Tongue (tissue), 1 donor: ENCODE measurements at regions not wholly inside any gene's neighbourhood (a gene's known extent, or its start where the extent isn't known, plus 50 kb on each side); places are given as distances from the start of the nearest gene placed in this dataset.

Source experiments
- DNase-seq: peaks from one replicate; pipeline ENCODE4 v3.0.0-alpha.2; 2015

DNA sequence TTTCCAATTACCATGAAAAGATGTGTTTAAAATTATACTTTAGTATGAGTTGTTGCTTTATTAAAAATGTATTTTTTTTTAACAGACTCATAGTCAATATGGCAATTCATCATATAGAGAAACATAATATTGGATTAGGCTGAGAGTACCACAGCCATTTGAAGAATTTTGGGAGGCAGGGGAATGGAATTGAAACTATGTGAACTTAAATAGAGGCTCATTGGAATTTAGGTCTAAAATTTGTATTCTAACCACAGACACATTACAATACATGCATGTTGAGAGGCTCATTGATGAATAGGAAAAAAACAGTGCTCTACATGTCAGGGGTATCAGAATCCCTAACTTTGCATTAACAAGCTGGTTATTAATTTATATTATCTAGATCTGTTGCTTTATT lies 269.6 kb downstream of the DKK2 start:
- no peak for DNase-seq

DNA sequence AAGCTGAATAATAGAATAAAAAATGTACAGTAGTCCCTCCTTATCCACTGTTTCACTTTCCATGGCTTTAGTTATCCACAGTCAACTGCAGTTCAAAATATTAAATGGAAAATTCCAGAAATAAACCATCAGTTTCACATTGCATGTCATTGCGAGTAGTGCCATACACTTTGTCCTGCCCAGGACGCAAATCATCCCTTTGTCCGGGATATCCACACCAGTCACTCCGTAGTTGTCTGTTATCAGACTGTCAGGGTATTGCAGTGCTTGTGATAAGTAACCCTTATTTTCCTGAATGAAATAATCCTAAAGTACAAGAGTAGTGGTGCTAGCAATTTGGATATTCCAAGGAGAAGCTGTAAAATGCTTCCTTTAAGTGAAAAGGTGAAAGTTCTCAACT lies 271.3 kb downstream of the DKK2 start:
- no peak for DNase-seq

DNA sequence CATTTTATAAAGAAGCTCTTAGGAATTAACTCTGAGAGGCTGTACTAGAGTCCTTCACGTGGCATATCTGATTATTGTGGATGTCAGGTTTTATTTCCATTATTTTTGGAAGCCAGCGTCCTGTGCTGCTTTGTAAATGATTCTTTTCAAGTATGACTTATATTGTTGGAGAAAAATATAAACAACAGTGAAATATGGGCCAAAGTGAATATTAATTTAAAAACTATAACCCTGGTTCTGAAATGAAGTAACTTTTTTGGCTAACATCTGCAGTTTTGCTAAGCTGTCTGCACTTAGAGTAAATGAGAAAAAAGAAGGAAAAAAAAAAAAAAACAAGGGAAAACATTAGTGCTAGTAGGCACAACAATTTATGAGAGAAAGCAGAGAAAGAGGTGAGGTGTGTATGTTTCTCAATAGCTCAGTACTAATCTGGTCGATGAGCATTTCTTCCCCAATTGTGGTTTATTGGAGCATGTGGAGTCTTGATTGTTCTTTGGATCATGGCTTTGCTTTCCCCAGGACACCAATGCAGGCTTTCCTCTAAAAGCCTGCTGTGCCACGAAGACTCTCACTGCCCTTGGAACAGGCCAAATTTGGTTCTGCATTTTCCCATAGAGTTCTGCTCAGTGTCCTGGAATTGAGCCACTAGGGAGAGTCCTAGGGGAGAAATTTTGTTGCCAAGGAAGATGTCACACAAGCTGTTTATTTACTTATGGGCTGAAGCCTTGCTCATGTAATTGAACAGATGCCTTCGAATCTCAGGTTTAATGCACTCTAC lies 273.3 kb downstream of the DKK2 start:
- DNase-seq: peak; percentile 69

DNA sequence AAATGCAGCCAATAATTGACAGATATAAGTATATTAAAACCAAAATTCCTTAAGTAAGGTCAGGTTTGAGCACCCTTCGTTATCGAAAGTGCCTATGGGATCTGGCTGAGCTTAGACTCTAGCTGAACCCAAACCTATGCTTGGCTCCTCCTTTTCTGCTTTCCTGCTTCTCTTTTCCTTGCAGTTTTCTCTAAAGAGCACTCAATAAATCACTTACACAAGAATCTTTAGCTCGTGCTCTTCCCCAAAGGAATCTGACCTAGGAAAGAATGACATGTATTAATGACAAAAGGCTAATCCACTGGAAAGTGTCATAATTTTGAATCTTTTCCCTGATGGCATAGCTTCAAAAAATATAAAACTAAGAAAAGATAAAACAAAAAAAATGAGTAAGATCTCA lies 282.7 kb downstream of the DKK2 start:
- no peak for DNase-seq

DNA sequence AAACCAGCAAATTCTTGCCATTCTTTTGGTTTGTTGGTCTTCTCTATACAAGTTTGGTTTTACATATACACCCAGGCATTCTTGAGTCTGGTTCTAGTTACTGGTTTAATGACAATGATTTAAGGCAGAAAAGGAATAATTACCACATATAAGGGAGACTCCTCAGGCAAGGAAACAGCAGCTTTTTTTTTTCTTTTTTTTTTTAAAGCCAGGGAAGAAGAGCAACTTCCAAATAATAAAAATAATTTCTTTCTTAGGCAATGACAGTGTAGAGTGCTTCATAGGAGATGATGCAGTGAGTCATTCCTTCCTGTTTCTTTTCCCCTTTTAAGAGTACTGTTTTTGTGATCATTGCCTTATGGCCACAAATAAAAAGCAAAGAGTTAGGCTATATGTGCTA lies 289.7 kb downstream of the DKK2 start:
- DNase-seq: no peak

DNA sequence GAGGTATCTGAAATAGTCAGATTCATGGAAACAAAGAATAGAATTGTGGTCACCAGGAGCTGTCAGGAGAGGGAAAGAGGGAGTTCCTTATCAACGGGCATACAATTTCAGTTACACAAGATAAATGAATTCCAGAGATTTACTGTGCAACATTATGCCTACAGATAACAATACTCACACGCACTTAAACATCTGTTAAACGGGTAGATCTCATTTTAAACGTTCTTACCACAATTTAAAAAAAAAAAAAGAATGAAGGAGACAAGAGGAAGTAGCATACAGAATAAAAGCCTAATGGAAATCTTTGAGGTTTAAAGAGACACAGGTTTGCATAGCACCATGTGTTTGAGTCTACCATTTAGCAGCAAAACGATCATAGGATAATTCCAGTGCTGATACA lies 298.0 kb downstream of the DKK2 start:
- DNase-seq: no peak

DNA sequence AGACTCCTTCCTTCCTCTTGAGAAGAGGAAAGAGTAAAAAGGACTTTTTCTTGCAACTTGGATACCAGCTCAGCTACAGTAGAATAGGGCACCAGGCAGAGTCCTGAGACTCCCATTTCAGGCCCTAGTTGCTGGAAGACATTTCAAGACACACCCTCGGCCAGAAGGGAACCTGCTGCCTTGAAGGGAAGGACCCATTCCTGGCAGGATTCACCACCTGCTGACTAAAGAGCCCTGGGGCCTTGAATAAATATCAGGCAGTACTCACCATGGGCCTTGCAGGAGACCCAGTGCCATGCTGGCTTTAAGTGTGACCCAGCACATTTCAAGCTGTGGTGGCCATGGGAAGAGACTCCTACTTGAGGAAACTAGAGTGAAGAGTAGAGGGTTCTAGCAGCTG lies 317.6 kb downstream of the DKK2 start:
- no peak for DNase-seq

DNA sequence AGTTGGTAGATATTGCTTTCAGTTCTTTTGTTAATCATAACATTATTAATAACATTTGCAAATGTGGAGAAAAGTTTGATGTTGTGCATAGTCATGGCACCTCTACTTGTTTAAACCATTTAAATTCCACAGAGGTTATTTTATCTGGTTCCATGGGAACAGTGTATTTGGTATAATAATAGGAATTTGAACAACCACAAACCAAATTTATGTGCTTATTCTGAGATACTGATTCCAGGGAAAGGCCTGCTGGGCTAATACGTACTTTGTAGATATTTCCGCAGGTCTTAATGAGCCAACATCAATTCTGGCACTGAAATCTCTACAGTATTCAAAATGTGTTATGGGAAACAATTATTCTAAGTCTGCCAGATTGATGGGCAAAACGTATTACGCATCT lies 319.0 kb downstream of the DKK2 start:
- no peak for DNase-seq

DNA sequence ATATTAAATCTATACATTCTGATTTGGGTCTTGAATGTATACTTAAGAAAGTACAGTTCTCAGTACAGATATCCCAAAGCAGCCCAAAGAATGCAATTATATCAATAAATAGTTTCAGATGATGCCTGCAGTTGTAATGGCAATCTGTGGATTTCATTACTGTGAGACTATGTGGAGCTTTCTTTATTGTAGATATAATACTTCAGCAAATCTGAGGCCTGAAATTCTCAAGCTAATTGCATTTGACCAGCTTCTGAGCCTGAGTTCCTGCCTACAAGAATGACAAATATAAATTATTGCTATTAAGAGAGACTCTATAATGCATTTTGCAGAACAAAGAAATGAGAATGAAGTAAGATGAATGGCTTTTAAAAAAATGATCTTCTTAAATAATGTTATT lies 320.3 kb downstream of the DKK2 start:
- no peak for DNase-seq

DNA sequence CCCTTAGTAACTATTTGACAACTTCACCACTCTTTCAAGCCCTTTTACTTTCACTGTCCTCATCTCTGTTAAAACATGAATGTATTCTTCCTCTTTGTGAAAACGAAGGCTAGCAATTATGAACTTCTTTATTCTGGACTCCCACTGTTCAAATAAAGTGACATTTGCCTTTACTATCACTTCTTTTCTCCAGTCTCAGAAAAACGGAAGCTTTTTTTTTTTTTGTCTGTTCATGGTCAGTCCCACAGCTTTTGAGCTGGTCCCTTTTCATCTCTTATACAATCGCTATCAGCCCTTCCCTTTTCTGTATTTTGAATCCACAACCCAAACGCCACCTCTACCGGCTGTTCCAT lies 327.7 kb downstream of the DKK2 start:
- no peak for DNase-seq

DNA sequence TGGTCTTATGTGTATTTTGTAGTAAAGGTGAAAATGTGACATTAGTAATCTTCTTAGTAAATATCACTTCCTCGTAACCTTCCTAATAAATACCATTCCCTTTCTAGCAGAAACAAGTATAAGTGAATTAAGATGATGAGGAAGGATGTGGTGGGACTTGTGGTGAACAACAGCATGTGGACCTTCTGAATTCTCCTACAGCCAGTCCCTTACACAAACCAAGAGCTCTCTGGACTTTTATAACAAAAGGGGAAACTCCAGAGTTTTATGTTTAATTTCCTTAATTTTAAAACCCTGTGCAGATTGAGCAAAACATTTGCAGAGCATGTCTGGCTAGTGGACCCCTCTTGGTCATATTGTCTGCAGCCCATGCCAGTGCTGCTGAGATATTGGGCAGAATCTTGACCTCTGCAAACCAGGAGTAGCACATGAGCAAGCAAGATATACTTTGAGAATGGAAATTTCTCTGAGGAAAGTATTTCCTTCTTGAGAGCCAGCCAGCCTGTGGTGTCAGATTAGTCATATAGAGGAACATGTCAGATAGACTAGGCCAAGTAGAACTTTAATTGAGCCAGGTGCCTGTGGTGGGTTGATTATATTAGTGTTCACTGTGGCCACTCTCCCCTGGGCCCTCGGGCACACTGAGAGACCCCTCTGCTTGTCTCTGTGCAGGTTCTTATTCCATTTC lies 328.2 kb downstream of the DKK2 start:
- no peak for DNase-seq

DNA sequence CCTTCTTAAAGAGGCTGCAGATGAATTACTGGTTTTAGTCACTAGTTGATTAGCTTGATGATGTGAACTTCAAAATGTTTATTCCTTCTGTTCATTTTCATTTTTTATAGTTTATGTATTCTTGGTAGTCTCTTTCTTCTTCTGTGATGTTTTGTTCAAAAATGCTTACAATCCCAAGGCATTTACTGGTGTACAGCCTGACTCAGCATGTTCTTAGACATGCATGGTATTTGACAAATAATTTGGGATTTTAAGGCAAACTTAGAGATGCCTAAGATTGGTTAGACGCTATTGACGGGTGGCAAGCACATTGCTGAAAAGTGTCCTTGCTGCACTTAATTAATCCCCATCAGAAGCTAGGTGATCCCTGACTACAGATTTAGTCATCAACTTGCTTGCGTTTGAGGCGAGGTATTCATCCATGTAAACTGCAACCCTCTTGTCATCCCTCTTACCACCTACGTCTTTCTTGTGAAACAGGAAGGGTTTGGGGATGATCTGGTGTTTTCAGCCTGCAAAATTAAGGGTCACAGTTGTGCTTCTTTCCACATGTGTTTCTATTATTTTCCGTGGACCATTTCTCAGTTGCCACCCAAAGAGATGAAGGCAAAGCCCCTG lies 331.8 kb downstream of the DKK2 start:
- DNase-seq: no peak

DNA sequence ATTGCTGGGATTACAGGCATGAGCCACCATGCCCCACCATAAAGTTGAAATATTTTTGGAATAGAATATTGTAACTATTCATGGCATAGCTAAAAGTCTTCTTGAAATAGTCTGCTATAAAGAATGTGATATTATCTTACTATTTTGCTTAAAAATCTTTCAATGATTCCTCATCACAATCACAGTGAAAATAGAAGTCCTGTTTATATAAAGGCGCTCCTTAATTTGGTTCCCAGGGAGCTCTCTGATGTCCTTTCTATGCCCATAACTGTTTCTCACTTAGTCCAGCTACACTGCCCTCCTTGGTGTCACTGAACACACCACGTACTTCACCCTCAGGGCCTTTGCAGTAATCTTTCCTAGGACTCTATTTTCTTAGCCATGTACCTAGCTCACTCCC lies 331.7 kb upstream of the GIMD1 start:
- no peak for DNase-seq

DNA sequence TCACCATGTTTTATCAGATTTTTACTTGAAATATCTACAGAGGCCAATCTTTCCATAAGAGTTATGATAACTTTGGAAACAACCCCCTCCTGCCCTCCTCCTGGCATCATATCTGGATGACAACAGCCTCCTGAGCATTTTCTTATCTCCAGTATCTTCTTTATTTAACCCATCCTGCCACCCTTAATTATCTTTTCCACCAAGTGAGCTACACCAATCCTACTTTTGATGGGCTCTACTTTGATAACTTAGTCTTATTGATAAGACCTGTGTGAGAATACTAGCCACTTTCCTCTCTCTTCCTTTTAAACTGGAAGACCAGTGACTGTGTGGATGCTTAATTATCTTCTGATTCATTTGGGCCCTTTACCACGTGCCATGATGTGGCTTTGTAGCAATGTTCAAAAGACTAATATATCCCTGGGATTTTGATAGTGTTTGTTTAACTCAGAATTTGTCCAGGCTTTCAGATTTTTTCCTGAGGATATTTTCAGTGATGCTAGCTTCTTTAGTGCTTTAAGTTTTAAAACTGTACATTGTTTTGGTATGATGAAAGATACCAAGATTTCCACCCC lies 330.1 kb upstream of the GIMD1 start:
- DNase-seq: no peak

DNA sequence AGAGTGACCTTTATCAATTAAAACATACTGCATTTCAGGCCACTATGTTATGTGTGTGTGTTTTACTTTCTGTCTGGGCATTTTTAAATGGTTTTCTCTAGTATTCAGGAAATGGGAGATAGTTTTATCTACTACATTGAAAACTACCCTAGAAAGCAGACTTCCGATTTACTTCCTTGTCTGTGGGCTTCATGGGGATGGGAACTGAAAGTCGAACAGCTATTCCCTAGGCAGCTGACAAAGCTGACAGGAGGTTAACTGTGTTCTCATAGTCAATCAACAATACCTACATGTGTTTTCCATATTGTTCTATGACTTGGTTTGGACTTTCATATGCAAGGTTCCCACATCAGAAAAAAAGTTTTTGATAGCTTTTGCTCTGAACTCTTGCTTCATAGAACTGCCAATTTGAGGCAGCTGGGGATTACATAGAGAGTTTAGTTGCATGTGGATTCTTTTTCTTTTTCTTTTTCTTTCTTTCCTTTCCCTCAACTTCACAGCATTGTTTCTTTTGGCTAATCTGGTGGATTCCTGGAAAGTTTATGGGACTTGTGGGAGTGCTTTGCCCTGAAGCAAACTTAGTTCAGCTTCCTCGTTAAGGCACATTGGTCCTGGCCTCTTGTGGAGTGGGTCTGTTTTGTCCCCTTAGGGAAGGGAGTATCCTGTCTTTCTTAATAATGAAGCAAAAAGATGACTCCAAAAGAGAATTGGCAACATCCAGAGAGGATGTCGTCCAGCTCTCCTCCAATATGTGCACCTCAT lies 327.1 kb upstream of the GIMD1 start:
- DNase-seq: peak; percentile 28

DNA sequence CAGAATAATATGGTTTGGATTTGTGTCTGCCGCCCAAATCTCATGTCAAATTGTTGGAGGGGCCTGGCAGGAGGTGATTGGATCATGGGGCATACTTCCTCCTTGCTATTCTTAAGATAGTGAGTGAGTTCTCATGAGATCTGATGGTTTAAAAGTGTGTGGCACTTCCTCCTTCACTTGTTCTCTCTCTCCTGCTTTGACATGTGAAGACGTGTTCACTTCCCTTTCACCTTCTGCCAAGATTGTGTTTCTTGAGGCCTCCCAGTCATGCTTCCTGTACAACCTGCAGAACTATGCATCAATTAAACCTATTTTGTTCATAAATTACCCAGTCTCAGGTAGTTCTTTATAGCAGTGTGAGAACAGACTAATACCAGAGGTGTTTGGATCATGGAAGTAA lies 325.7 kb upstream of the GIMD1 start:
- DNase-seq: no peak

DNA sequence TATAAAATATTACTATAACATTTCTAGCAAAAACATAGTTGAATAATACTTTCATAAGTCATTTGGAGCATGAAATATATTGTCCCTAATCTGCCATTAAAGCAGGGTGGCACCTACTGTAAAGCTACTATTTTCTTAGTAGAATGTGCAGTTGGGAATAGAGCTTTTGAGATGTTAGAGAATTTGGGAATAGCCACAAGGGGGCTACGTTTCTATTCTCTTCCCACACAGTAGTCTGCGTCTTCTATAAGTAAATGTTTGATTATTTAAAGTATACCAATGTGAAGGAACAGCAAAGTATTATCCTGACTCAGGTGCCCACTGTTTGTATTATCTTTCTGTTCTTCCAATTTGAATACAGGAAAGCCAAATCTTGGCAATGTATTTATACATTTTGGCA lies 323.2 kb upstream of the GIMD1 start:
- DNase-seq: no peak

DNA sequence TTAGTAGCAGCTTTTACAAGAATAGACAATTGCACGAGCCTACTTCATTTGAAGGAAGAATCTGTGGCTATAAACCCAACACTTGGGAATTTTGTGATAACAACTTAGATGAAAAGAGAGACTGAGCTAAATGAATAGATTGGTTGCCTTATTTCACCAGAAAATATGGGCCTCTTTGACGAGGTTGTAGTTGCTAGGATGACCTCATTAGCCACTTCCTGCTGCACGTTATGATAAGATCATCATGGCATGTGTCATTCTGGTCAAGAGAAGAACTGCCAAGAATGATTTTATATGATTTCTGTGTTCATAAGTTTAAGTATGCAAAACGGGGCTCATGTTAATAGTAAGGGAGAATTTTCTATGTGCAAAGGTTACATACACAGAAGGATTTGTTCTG lies 321.9 kb upstream of the GIMD1 start:
- no peak for DNase-seq

DNA sequence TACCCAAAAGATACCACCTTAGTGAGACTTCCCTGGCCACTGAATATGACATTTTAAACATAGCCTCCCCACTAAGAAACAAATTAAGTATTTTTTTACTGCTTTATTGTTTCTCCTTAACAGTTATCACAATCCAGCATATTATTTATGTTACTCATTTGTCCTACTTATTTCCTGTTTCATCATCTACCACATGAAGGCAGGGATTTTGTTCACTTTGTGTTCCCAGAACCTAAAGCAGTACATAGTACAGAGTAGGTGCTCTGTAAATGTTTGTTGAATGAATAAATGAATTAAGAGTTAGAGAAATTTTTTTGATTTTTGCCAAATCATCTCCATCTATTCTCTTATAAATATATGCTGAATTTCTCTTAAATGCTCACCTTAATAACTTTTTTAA lies 318.4 kb upstream of the GIMD1 start:
- DNase-seq: no peak

DNA sequence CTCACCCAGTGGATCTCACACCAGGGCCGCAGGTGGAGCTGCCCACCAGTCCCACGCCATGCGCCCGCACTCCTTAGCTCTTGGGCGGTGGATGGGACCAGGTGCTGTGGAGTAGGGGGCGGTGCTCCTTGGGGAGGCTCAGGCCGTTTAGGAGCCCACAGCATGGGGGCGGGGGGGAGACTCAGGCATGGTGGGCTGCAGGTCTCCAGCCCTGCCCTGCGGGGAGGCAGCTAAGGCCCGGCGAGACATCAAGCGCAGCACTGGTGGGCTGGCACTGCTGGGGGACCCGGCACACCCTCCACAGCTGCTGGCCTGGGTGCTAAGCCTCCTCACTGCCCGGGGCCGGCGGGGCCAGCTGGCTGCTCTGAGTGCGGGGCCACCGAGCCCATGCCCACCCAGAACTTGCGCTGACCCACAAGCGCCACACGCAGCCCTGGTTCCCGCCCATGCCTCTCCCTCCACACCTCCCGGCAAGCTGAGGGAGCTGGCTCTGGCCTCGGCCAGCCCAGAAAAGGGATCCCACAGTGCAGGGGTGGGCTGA lies 312.9 kb upstream of the GIMD1 start:
- DNase-seq: no peak

DNA sequence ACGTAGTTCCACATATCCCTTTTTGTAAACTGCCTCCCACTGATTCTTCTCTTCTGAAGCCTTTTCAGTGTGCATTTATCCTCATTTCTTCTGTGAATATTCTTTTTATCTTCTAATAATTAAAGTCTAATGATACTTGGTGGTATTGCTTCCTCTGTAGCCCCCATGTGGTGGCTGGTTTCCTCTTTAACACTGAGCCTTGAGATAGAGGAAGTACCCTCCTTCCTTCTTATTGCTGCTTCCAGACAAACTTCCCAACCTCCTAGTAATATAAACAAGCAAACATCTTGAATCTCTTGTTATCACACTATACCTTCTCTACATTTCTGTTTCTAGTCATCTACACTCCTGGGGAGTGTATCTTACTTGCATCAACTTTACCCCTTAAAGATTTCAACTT lies 310.5 kb upstream of the GIMD1 start:
- no peak for DNase-seq

DNA sequence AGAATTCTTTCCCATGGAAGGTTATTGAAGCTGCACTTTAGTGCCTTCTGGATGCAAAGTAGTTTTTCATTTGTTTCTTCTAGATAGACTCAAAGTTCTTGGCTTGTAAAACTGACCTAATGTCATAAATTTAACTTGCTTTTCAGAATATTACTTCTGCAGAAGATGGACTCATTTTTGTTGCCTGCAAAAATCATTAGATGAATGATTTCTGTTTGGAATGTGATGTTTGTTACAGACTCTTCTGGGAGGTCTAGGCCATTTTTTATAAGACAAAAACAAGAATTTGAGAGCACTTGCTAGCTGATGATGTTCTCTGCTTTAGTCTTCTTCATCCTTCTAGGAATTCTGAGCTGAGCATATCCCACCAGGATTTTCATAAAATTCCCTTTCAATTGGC lies 308.6 kb upstream of the GIMD1 start:
- DNase-seq: no peak
